ENCODE measurements at regions not wholly inside any gene's neighbourhood (a gene's known extent, or its start where the extent isn't known, plus 50 kb on each side); places are given as distances from the start of the nearest gene placed in this dataset.
"Not testable (repeated sequence)": the region's sequence is repeated elsewhere in the genome, so short reads cannot be mapped to it uniquely, and the experiment has no call there.

DNA sequence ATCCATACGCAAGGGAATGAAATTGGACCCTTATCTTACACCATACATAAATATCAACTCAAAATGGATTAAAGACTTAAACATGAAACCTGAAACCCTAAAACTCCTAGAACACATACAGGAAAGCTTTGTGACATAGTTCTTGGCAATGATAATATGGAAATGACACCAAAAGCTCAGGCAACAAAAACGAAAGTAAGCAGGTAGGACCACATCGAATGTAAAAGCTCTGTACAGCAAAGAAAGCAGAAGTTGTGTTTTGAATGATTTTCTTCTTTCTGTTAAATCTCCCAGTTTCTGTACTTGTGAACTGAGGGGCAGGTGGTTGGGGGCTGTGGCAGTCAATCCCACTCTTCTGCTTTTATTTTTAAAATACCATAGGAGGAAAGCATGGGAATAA, 368.4 kb upstream of the PODXL start:
- H3K27me3 Mint-ChIP-seq (ENCODE audit: low read depth) = peaks cover 7% of the 10 kb centered on the region; the same call in 1 of the 2 replicates
- H3K36me3 Mint-ChIP-seq = no peaks in the 10 kb centered on the region
- H3K4me3 Mint-ChIP-seq = no peak overlapping the region
- H3K27ac Mint-ChIP-seq = no peak overlapping the region
- H3K4me1 Mint-ChIP-seq = 0 out of 2 replicates have a peak, but pooled peaks cover 2% of the 10 kb centered on the region
- POLR2A ChIA-PET = no interaction called here
- ATAC-seq (no peak), DNase-seq (ENCODE audit: low spot score) (no peak)
- no peaks in the 10 kb centered on the region for H3K9me3 Mint-ChIP-seq
- no peak for TF ChIP-seq ZNF232 (CRISPR knock-in tag; IDR thresholded peaks at IDR 0.05)
- TF ChIP-seq ATF1 (CRISPR knock-in tag; IDR thresholded peaks at IDR 0.05) = no peak
- no peak for TF ChIP-seq IRF2 (CRISPR knock-in tag; IDR thresholded peaks at IDR 0.05; ENCODE audit: borderline replicate concordance, low read depth)
- no peak for TF ChIP-seq GRHL2 (CRISPR knock-in tag; IDR thresholded peaks at IDR 0.05; ENCODE audit: insufficient replicate concordance, severe bottlenecking)
- TF ChIP-seq, protein P1, sequence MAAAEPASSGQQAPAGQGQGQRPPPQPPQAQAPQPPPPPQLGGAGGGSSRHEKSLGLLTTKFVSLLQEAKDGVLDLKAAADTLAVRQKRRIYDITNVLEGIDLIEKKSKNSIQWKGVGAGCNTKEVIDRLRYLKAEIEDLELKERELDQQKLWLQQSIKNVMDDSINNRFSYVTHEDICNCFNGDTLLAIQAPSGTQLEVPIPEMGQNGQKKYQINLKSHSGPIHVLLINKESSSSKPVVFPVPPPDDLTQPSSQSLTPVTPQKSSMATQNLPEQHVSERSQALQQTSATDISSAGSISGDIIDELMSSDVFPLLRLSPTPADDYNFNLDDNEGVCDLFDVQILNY (CRISPR knock-in tag; IDR thresholded peaks at IDR 0.05) = no peak
- TF ChIP-seq NR3C1 (CRISPR knock-in tag; conservative IDR thresholded peaks at IDR 0.05; ENCODE audit: low read depth) = no peak
- TF ChIP-seq, protein P2, sequence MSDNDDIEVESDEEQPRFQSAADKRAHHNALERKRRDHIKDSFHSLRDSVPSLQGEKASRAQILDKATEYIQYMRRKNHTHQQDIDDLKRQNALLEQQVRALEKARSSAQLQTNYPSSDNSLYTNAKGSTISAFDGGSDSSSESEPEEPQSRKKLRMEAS (CRISPR knock-in tag; IDR thresholded peaks at IDR 0.05) = no peak
- no peak for TF ChIP-seq RORB (CRISPR knock-in tag; IDR thresholded peaks at IDR 0.05)
- TF ChIP-seq, protein P3, sequence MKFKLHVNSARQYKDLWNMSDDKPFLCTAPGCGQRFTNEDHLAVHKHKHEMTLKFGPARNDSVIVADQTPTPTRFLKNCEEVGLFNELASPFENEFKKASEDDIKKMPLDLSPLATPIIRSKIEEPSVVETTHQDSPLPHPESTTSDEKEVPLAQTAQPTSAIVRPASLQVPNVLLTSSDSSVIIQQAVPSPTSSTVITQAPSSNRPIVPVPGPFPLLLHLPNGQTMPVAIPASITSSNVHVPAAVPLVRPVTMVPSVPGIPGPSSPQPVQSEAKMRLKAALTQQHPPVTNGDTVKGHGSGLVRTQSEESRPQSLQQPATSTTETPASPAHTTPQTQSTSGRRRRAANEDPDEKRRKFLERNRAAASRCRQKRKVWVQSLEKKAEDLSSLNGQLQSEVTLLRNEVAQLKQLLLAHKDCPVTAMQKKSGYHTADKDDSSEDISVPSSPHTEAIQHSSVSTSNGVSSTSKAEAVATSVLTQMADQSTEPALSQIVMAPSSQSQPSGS (CRISPR knock-in tag; IDR thresholded peaks at IDR 0.05; ENCODE audit: borderline replicate concordance, low read depth) = no peak
- TF ChIP-seq, protein P4, sequence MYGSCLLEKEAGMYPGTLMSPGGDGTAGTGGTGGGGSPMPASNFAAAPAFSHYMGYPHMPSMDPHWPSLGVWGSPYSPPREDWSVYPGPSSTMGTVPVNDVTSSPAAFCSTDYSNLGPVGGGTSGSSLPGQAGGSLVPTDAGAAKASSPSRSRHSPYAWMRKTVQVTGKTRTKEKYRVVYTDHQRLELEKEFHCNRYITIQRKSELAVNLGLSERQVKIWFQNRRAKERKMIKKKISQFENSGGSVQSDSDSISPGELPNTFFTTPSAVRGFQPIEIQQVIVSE (CRISPR knock-in tag; IDR thresholded peaks at IDR 0.05; ENCODE audit: borderline replicate concordance) = no peak
- no peak for TF ChIP-seq MYBL2 (CRISPR knock-in tag; IDR thresholded peaks at IDR 0.05)
- TF ChIP-seq, protein P5, sequence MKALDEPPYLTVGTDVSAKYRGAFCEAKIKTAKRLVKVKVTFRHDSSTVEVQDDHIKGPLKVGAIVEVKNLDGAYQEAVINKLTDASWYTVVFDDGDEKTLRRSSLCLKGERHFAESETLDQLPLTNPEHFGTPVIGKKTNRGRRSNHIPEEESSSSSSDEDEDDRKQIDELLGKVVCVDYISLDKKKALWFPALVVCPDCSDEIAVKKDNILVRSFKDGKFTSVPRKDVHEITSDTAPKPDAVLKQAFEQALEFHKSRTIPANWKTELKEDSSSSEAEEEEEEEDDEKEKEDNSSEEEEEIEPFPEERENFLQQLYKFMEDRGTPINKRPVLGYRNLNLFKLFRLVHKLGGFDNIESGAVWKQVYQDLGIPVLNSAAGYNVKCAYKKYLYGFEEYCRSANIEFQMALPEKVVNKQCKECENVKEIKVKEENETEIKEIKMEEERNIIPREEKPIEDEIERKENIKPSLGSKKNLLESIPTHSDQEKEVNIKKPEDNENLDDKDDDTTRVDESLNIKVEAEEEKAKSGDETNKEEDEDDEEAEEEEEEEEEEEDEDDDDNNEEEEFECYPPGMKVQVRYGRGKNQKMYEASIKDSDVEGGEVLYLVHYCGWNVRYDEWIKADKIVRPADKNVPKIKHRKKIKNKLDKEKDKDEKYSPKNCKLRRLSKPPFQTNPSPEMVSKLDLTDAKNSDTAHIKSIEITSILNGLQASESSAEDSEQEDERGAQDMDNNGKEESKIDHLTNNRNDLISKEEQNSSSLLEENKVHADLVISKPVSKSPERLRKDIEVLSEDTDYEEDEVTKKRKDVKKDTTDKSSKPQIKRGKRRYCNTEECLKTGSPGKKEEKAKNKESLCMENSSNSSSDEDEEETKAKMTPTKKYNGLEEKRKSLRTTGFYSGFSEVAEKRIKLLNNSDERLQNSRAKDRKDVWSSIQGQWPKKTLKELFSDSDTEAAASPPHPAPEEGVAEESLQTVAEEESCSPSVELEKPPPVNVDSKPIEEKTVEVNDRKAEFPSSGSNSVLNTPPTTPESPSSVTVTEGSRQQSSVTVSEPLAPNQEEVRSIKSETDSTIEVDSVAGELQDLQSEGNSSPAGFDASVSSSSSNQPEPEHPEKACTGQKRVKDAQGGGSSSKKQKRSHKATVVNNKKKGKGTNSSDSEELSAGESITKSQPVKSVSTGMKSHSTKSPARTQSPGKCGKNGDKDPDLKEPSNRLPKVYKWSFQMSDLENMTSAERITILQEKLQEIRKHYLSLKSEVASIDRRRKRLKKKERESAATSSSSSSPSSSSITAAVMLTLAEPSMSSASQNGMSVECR (CRISPR knock-in tag; IDR thresholded peaks at IDR 0.05; ENCODE audit: borderline replicate concordance) = no peak
- TF ChIP-seq JUN (CRISPR knock-in tag; IDR thresholded peaks at IDR 0.05) = no peak
- no peak for TF ChIP-seq ZNF396 (CRISPR knock-in tag; IDR thresholded peaks at IDR 0.05; ENCODE audit: borderline replicate concordance)
- no peak for TF ChIP-seq JAZF1 (CRISPR knock-in tag; IDR thresholded peaks at IDR 0.05)
- TF ChIP-seq FOXJ3 (CRISPR knock-in tag; IDR thresholded peaks at IDR 0.05; ENCODE audit: borderline replicate concordance) = no peak
- CTCF ChIA-PET = interaction anchor here (1.1 to 1.3 kb wide), 2 partner anchors 66 to 236 kb away, joined by 3 to 5 read pairs; no protein-coding TSS in a partner anchor

DNA sequence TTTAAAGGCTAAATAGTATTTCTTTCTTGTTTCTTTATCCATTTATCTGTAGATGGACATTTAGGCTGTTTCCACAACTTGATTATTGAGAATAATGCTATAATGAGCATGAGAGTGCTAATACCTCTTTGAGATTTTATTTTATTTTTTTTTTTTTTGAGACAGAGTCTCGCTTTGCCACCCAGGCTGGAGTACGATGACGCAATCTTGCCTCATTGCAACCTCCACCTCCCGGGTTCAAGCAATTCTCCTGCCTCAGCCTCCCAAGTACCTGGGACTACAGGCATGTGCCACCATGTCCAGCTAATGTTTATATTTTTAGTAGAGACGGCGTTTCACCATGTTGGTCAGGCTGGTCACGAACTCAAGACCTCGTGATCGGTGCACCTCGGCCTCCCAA, 366.5 kb upstream of the PODXL start:
- H3K9me3 Mint-ChIP-seq; H3K4me1 Mint-ChIP-seq; H3K36me3 Mint-ChIP-seq; POLR2A ChIA-PET; H3K27ac Mint-ChIP-seq; H3K4me3 Mint-ChIP-seq; H3K27me3 Mint-ChIP-seq (ENCODE audit: low read depth); DNase-seq (ENCODE audit: low spot score); ATAC-seq; CTCF ChIA-PET: not testable (repeated sequence)
